GM12891 (cell line): ENCODE measurements at regions not wholly inside any gene's neighbourhood (a gene's known extent, or its start where the extent isn't known, plus 50 kb on each side); places are given as distances from the start of the nearest gene placed in this dataset.

Source experiments
- DNase-seq: peaks from one replicate; pipeline ENCODE4 v3.0.0; 2011; ENCODE audit warnings: low spot score; ENCODE audit not compliant: insufficient read length
- FAIRE-seq: peaks from 2 replicates; lab custom pipeline; 2011; peaks lifted over from hg19 to GRCh38; lab: Jason Lieb, UNC
- PAX5 ChIP-seq: IDR thresholded peaks from 2 replicates; pipeline ENCODE4 v1.6.1; 2011; ENCODE audit warnings: low read length, moderate library complexity, mild to moderate bottlenecking; ENCODE audit not compliant: insufficient read depth, severe bottlenecking
- POLR2A ChIP-seq: IDR thresholded peaks from 2 replicates; pipeline ENCODE4 v1.6.1; 2011; ENCODE audit warnings: low read depth, low read length, control low read depth
- POLR2AphosphoS5 ChIP-seq: IDR thresholded peaks from 2 replicates; pipeline ENCODE4 v1.6.1; 2011; ENCODE audit warnings: low read depth, low read length, control low read depth
- POU2F2 ChIP-seq: IDR thresholded peaks from 2 replicates; pipeline ENCODE4 v1.6.1; 2011; ENCODE audit warnings: low read depth, mild to moderate bottlenecking, control low read depth, low read length, moderate library complexity
- SPI1 ChIP-seq: IDR thresholded peaks from 2 replicates; pipeline ENCODE4 v1.6.1; 2011; ENCODE audit warnings: low read depth, low read length, control low read depth
- TAF1 ChIP-seq: IDR thresholded peaks from 2 replicates; pipeline ENCODE4 v1.6.1; 2011; ENCODE audit warnings: low read depth, low read length, control low read depth

DNA sequence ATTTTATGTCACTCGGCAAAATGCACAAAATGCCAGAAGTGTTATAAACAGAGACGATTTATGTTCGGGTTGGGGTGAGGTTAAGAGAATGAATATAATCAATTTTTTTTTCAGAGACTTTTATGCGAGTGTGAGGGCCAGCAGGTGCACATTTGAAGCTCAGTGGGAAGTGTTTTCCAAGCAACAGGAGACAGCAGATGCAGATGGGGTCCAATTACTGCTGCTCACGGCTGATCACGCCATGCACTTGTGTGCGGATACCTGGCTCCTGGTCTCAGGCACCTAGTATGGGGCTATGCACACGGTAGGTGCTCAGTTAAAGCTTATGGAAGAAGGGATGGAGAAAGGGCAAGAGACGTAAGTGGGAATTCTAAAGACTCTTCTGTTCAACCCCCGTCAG lies 249.1 kb downstream of the MIAT start:
- FAIRE-seq: no peak
- DNase-seq: no peak
- TF ChIP-seq TAF1: no peak
- TF ChIP-seq PAX5: no peak
- no peak for TF ChIP-seq POLR2AphosphoS5
- no peak for TF ChIP-seq SPI1
- TF ChIP-seq POLR2A: no peak
- no peak for TF ChIP-seq POU2F2

- FAIRE-seq: no peak
- no peak for TF ChIP-seq POLR2A
- no peak for TF ChIP-seq POLR2AphosphoS5
- no peak for TF ChIP-seq PAX5
- no peak for TF ChIP-seq TAF1
- TF ChIP-seq SPI1: no peak
- TF ChIP-seq POU2F2: no peak
- DNase-seq: no peak
Observed at GRCh38 chr22:26907366-26907765, 250.0 kb downstream of the MIAT start.

DNA sequence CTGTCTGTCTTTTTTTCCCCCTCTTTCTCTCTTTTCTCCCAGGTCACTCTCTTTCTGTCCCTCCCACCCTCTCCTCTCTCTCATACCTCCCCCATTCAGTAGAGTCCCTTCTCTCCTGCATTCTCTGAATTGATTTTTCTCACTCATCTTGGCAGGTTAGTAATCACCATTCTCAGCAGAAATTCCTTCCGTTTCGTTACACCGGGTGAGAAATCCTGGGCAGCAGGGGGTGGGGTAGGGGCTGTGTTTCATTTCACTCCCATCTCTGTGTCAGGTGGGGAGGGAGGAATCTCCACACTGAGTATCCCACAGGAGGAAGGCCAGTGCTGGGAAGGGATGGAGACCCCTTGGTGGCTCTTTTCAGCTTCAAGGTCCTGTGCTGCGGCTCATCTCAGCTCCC lies 253.5 kb downstream of the MIAT start:
- TF ChIP-seq TAF1 (no peak), POU2F2 (no peak), POLR2A (no peak), POLR2AphosphoS5 (no peak)
- FAIRE-seq: no peak
- DNase-seq: no peak

DNA sequence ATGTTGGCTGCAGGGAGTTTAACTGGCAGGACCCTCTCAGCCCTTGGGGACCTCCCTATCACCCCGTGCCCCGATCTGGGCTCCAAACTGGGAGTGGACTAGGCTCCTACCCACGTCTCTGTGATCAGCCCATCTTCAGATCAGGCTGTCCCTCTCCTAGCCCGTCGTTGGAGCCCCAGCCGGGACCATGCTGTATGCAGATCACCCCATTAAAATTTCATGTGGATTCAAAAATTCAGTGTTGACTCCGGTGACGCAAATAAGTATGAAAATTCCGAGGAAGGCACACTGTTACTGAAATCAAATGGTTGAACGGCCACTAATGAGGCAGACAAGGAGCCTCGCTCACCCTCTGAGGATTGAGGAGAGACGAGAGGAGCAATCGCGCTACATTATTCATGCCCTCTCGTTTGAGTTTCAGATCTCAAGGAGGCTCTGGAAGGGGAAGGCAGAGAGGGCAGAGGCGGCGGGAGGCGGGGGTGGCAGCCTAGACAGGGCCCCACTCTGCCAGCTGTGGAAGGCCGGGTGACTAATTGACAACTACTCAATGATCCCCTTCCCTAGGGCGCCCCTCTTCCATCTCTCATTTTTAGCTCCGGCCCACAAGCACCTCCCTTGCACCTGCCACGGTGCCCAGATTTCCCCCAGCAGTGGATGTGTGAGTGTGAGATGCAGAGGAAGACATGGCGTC lies 255.4 kb downstream of the MIAT start:
- no peak for DNase-seq
- TF ChIP-seq POLR2A (no peak), SPI1 (no peak)
- no peak for FAIRE-seq

DNA sequence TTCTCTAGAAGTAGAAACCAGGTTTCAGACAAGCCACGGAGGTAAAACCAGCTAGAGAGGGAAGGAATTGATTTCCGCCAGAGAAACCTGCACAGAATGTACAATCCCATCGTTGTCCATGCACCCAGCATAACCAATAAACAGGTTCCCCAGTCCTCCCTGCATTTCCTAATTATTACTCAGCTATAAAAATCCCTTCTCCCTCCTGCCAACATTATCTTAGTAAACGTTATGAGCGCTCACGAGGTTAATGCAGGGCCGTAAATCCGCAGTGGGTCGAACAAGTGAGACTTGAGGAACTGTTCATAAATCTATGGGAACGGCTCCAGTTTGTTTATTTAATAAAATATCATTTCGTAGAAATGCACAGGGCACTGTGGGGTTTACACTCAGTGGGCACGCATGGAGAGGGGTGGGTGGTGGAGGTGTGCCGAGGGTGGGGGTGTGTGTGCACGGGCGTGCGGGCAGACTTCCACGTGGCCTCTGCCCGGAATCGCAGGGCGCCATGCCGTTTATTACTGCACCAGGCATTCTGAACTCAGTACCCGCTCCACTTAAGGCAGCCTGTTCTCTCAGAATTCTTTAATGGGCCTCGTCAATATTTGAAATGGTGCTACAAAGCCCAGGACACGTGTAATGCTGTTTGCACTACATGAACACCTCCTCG lies 257.3 kb downstream of the MIAT start:
- FAIRE-seq (no peak), DNase-seq (no peak)
- no peak for TF ChIP-seq TAF1
- TF ChIP-seq SPI1: no peak
- no peak for TF ChIP-seq POLR2AphosphoS5
- TF ChIP-seq PAX5: no peak
- no peak for TF ChIP-seq POU2F2
- TF ChIP-seq POLR2A: no peak

DNA sequence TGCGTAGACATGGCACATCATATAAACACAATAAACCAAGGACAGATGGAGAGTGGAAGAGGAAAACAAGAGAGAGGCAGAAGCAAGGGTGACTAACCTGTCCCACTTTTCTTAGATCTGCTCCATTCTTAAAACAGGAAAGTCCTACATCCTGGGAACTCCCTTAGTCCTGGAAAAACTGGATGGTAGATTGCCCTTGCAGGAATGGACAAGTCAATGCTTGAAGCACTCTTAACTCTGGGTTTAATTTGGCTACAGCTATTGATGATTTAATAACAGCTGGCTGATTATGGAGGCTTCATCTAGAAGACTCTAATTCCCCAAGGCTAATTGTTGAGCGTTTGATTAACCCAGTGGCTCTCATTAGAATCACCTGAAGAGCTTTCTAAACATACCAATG lies 258.8 kb downstream of the MIAT start:
- DNase-seq (no peak), FAIRE-seq (no peak)
- TF ChIP-seq POLR2AphosphoS5 (no peak), TAF1 (no peak), POU2F2 (no peak), PAX5 (no peak), POLR2A (no peak), SPI1 (no peak)

DNA sequence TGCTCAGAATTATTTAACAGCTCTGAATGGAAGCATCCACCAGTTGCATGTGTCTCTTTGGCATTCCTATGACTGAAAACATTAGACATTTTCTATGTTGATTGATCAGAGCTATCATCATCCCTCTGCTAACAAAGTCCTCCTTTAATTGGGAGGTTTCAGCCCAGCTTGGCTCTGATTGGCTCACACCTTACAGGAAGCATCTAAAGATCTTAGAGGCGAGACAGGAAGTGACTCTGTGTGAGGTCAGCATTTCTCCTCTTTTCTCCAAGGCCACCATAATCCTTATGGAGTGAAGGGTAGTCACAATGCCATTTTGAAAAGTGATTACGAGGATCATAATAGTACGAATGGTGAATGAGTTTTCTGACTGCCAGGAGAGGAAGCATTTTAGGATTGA lies 260.8 kb downstream of the MIAT start:
- DNase-seq (no peak), FAIRE-seq (no peak)
- TF ChIP-seq TAF1 (no peak), POLR2AphosphoS5 (no peak), SPI1 (no peak), PAX5 (no peak), POU2F2 (no peak), POLR2A (no peak)

GRCh38 chr22:26921726-26922125 lies 264.3 kb downstream of the MIAT start:
- no peak for FAIRE-seq
- DNase-seq: no peak
- TF ChIP-seq POU2F2 (no peak), POLR2AphosphoS5 (no peak), TAF1 (no peak), PAX5 (no peak), SPI1 (no peak), POLR2A (no peak)

DNA sequence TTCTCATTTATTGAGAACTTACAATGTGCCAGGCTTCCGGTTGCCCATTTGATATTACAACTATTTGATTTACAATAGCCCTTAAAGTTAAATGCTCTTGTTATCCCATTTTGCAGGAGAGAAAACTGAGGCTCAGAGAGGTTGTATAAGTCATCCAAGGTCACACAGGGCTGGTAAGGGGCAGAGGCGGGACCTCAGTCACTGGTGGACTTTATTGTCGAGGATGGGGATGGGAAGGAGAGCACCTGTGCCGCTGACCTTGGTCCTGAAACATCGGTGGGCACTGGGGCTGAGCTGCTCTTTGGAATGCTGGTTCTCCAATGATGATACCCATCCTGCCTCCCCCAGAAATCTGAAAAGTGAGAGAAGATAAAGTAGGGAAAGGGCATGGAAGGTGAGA lies 265.4 kb downstream of the MIAT start:
- DNase-seq: no peak
- TF ChIP-seq POLR2A (no peak), SPI1 (no peak), TAF1 (no peak)
- no peak for FAIRE-seq

- no peak for DNase-seq
- no peak for TF ChIP-seq POLR2A
- TF ChIP-seq POLR2AphosphoS5: no peak
- no peak for TF ChIP-seq TAF1
- TF ChIP-seq PAX5: no peak
- TF ChIP-seq SPI1: no peak
- no peak for TF ChIP-seq POU2F2
Observed at GRCh38 chr22:26923531-26923930, 266.1 kb downstream of the MIAT start.

DNA sequence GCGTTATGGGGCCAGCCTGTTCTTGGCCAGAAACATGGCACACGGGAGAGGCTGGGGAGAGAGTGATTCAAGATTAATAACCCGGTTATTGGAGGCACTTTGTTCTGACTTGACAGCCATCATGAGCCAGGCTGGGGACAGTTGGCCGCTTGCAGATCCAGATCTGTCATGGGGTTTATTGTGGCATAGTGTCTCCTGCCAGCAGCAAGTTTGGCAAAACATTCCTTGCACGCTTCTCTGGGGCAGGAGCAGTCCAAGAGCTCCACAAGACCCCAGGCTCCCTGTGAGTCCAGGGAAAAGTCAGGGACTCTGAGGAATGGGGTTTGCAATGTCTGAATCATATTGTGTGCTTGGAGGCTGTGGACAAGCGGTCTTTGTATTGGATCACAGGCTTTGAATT lies 270.4 kb downstream of the MIAT start:
- no peak for FAIRE-seq
- TF ChIP-seq POLR2AphosphoS5 (no peak), POU2F2 (no peak), PAX5 (no peak), SPI1 (no peak), TAF1 (no peak), POLR2A (no peak)
- no peak for DNase-seq

More at GRCh38 chr22:26923531-26923930, 266.1 kb downstream of the MIAT start:
- FAIRE-seq: no peak
